ENCODE measurements at regions not wholly inside any gene's neighbourhood (a gene's known extent, or its start where the extent isn't known, plus 50 kb on each side); places are given as distances from the start of the nearest gene placed in this dataset.

- no peak for TF ChIP-seq CTCF (IDR thresholded peaks at IDR 0.05)
- ATAC-seq: no peak
- no peak overlapping the region for H3K4me3 ChIP-seq
- intact Hi-C loops (cut with DNase I): no loop called here
- no peak for DNase-seq
- no peak overlapping the region for H3K27ac ChIP-seq
- H3K9me3 ChIP-seq: no peaks in the 10 kb centered on the region
- H3K4me1 ChIP-seq: no peaks in the 10 kb centered on the region
- no peaks in the 10 kb centered on the region for H3K36me3 ChIP-seq
- H3K27me3 ChIP-seq (ENCODE audit: low read depth): no peaks in the 10 kb centered on the region
These were observed 585.3 kb downstream of the EBF1 start for GRCh38 chr5:158514319-158514985.

- no peak for ATAC-seq
- no peak for DNase-seq
These were observed 586.0 kb downstream of the EBF1 start for GRCh38 chr5:158513490-158514318.

GRCh38 chr5:158511454-158511853 is 588.3 kb downstream of the EBF1 start:
- DNase-seq (no peak), ATAC-seq (no peak)
- H3K27ac ChIP-seq: no peak overlapping the region
- no peaks in the 10 kb centered on the region for H3K36me3 ChIP-seq
- no peak overlapping the region for H3K4me3 ChIP-seq
- no peak for TF ChIP-seq CTCF (IDR thresholded peaks at IDR 0.05)
- intact Hi-C loops (cut with DNase I): no loop called here
- H3K4me1 ChIP-seq: no peaks in the 10 kb centered on the region
- no peaks in the 10 kb centered on the region for H3K27me3 ChIP-seq (ENCODE audit: low read depth)
- H3K9me3 ChIP-seq: peaks cover 5% of the 10 kb centered on the region

More at GRCh38 chr5:158513490-158514318, 586.0 kb downstream of the EBF1 start:
- no peaks in the 10 kb centered on the region for H3K36me3 ChIP-seq
- H3K27ac ChIP-seq: no peak overlapping the region
- no peaks in the 10 kb centered on the region for H3K9me3 ChIP-seq
- no peaks in the 10 kb centered on the region for H3K27me3 ChIP-seq (ENCODE audit: low read depth)
- H3K4me3 ChIP-seq: no peak overlapping the region
- intact Hi-C loops (cut with DNase I): no loop called here
- no peaks in the 10 kb centered on the region for H3K4me1 ChIP-seq
- no peak for TF ChIP-seq CTCF (IDR thresholded peaks at IDR 0.05)

- Histone ChIP-seq H3K4me3 (no peak overlapping the region), H3K27me3 (ENCODE audit: low read depth) (no peaks in the 10 kb centered on the region), H3K4me1 (no peaks in the 10 kb centered on the region), H3K36me3 (no peaks in the 10 kb centered on the region), H3K27ac (no peak overlapping the region), H3K9me3 (peaks cover 15% of the 10 kb centered on the region)
- DNase-seq (no peak), ATAC-seq (no peak)
- intact Hi-C loops (cut with DNase I): no loop called here
- no peak for TF ChIP-seq CTCF (IDR thresholded peaks at IDR 0.05)
These were observed 589.2 kb downstream of the EBF1 start for GRCh38 chr5:158510479-158510878.

- DNase-seq (no peak), ATAC-seq (no peak)
- no peak for TF ChIP-seq CTCF (IDR thresholded peaks at IDR 0.05)
- no peak overlapping the region for H3K27ac ChIP-seq
- no peaks in the 10 kb centered on the region for H3K27me3 ChIP-seq (ENCODE audit: low read depth)
- no peaks in the 10 kb centered on the region for H3K36me3 ChIP-seq
- no peaks in the 10 kb centered on the region for H3K4me1 ChIP-seq
- H3K4me3 ChIP-seq: no peak overlapping the region
- H3K9me3 ChIP-seq: peaks cover 18% of the 10 kb centered on the region
- intact Hi-C loops (cut with DNase I): no loop called here
These were observed 593.1 kb downstream of the EBF1 start for GRCh38 chr5:158506648-158507047.
